Right cardiac atrium (tissue), 5 donors: ENCODE measurements at regions not wholly inside any gene's neighbourhood (a gene's known extent, or its start where the extent isn't known, plus 50 kb on each side); places are given as distances from the start of the nearest gene placed in this dataset.

Source experiments
- ATAC-seq, 2 donors: fragments of 200-7000 bp; cut with Tn5 transposase; one replicate each; pipeline versions ENCODE4 v1.8.0 to v1.9.1; 2020; ENCODE audit warnings: moderate library complexity in 2 of 2, mild to moderate bottlenecking in 1 of 2
- DNase-seq, 3 donors: peaks; one replicate each; pipeline ENCODE4 v3.0.0-alpha.2; 2020
- H3K27ac ChIP-seq: one replicate; pipeline ENCODE4 v1.5.1; 2013; ENCODE audit warnings: mild to moderate bottlenecking, low read length, control low read depth, moderate library complexity
- H3K27me3 ChIP-seq: one replicate; pipeline ENCODE4 v1.6.1; 2013; ENCODE audit not compliant: control insufficient read depth, insufficient read depth
- H3K4me1 ChIP-seq: one replicate; pipeline ENCODE4 v1.6.1; 2013; ENCODE audit warnings: low read length; ENCODE audit not compliant: control insufficient read depth, insufficient read depth
- H3K4me3 ChIP-seq: one replicate; pipeline ENCODE4 v1.5.1; 2013; ENCODE audit warnings: low read length, control low read depth
- H3K9me3 ChIP-seq: one replicate; pipeline ENCODE4 v1.6.1; 2013; ENCODE audit warnings: low read length; ENCODE audit not compliant: control insufficient read depth
- WGBS: extraction: QIAGEN DNeasy Blood & Tissue Kit; methylation state at CpG from one replicate; pipeline ENCODE4 v1.1.7; 2013; 5-methylcytosine and 5-hydroxymethylcytosine counted together
- intact Hi-C, 4 donors: fragments of 100-400 bp; cut with DNase I; formaldehyde crosslinking; loops; one replicate each; pipeline versions ENCODE4 v1.11.0 to v1.14.0; 2022 to 2023
- donor health status: healthy with polysubstance abuse.
- donor health status: DM: no; HTN: yes; CAD: no.
- donor health status: DM: no; HTN: no; CAD: no.
- donor health status: DM: no; HTN: yes; CAD: no; lungs with severe emphysema.
- donor health status: DM: yes; HTN: yes; CAD: no.

DNA sequence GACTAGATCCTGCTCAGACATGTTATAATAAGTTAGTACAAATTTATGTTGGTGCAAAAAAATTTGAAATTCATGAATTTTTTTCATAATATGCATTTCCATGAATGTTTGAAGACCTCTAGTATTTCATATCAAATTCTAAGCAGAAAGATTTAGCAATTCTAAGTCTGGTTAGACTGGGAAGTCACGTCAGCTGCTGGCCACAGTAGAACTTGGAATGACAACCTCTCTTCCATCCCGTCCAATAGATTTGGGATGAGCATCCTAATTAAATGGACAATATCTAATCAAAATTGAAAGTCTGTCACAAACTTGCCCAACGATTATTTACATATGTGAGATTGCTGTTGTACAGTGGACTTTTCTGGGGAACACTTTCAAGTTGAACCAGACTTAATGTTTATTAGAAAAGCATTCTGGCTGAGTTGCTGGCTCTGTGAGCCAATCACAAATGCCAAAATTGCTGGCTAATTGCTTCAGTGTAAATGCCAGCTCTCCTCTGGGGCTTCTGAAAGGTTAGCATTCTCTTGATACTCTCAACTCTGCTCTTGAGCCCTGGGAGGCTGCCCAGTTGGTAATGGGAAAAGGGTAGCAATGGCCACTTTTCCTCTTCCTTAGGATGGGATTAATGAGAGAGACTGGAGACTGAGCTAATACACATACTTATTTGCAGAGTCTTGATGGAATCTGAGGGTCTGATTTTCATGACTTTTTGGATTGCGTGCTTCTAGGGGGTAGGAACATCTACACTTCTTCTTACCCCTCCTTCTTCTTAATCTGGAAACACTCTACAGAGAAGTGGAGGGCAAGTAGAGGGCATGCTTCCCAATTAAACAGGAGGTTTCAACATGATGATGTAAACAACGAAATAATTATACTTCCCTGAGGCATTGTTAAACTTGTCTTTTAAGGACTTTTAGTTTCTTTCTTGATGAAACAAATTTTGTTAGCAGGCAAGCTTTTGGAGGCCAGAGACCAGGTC is 253.5 kb downstream of the BAMBI start:
- H3K27me3 ChIP-seq: no peaks in the 10 kb centered on the region
- no peaks in the 10 kb centered on the region for H3K9me3 ChIP-seq
- H3K4me3 ChIP-seq: no peak overlapping the region
- peak overlapping the region; percentile 7 for H3K27ac ChIP-seq
- H3K4me1 ChIP-seq: peaks cover 2% of the 10 kb centered on the region
- ATAC-seq: peak; percentile 82 to 84
- intact Hi-C loops: no loop called here
- DNase-seq: peak; percentile 64 to 82 (median 71)
- 40% methylated on average over 5 of the region's 5 CpGs for WGBS

DNA sequence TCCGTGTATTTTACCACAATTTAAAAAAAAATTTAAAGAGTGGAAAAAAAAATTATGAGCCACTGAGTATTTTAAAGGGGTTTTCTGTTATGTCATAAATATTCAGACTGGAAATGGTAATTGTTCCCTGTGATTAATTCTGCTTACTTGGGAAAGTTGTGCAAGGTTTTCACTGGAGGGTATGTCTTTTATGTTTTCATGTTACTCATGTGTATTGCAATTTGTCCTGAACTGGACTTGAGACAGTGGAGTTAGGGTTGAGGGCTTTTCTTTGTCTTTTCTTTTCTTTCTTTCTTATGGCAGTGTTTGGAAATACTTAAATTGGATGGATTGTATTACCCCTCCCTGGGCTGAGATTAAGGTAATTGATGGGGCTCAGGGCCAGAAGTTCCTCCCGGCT is 257.7 kb downstream of the BAMBI start:
- DNase-seq: no peak
- Histone ChIP-seq H3K4me1 (peaks cover 2% of the 10 kb centered on the region), H3K27ac (no peak overlapping the region), H3K27me3 (no peaks in the 10 kb centered on the region), H3K9me3 (no peaks in the 10 kb centered on the region), H3K4me3 (no peak overlapping the region)
- intact Hi-C loops: no loop called here
- no peak for ATAC-seq
- 87% methylated on average over 2 of the region's 2 CpGs for WGBS

DNA sequence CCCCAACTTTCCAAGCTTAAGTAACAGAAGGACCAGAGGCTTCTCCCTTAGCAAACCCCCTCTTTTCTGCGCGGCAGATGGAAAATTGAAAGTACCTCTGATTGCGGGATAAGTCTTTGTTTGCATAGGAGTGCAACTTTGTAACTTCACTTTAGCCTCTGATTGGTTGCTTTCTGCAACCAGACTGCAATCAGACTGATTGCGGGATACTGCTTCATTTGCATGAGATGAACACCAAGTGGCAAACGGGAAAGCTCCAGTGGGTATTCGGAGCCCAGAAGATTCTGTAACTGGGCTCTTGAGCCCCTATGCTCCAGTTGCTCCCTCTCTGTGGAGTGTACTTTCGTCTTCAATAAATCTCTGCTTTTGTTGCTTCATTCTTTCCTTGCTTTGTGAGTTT is 260.6 kb downstream of the BAMBI start:
- Histone ChIP-seq H3K9me3 (no peaks in the 10 kb centered on the region), H3K27me3 (no peaks in the 10 kb centered on the region), H3K4me3 (no peak overlapping the region), H3K27ac (no peak overlapping the region), H3K4me1 (peaks cover 1% of the 10 kb centered on the region)
- whole genome bisulfite sequencing: 97% methylated on average over 7 of the region's 7 CpGs
- DNase-seq: no peak
- intact Hi-C loops: no loop called here
- no peak for ATAC-seq

DNA sequence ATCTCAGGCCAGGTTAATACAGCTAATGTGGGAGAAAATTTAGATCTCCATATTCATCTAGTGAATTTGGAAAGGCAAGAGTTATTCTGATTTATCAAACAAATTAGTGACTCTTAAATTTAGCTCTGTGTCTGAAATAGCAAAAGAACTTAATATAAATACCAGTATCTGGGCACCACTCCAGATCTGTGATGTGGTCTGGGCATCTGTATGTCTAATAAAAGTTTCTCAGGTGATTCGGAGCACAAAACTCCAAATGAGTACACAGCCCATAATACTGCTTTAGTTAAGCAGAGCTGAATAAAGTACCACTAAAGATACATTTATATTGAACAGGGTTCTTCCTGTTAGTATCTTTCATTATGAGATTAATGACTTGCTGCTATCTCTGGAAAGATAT is 261.4 kb downstream of the BAMBI start:
- no peak overlapping the region for H3K4me3 ChIP-seq
- no peak overlapping the region for H3K27ac ChIP-seq
- 54% methylated on average over 1 of the region's 1 CpG for WGBS
- intact Hi-C loops: no loop called here
- ATAC-seq: no peak
- no peak for DNase-seq
- peaks cover 1% of the 10 kb centered on the region for H3K4me1 ChIP-seq
- H3K27me3 ChIP-seq: no peaks in the 10 kb centered on the region
- no peaks in the 10 kb centered on the region for H3K9me3 ChIP-seq

DNA sequence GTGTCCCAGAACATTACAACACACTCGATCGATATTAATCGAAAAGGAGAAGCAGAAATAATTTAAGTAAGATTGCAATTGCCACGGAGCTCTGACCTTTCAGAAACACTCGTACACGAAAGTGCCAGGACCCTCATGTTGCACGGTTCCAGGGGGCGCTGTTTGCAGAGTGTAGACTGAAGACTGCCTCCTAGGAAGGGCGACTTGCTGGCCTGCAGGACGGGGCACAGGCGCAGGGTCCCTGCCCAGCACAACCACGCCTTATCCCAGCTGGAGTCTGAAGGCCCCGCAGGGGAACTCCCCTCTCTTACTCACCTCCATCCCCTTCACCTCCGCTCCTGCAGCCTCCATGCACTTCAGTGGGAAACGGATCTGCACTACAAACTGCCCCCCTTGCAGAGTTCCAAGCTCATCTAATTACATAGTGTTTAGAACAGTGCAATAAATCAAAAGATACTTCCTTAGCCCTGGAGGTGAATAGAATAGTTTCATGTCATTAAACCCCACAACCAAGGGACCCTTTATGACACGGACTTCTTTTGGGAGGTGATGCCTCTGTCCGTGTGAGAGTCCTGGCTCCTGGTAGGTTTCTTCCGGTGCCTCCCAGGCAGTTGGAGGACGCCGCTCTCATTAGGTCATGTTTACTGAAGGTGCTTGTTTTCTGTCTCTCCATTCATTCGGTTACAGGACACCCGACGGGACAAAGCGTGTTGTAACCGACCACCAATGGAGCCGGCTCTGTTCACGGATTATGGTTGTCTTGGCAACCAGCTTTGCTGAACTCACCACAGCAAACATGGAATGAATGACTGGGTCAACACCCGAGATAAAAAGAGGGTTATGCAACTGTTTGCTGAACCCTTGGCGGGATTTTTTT is 262.2 kb downstream of the BAMBI start:
- no peaks in the 10 kb centered on the region for H3K9me3 ChIP-seq
- H3K4me3 ChIP-seq: no peak overlapping the region
- 46% methylated on average over 29 of the region's 29 CpGs for WGBS
- H3K27me3 ChIP-seq: no peaks in the 10 kb centered on the region
- H3K4me1 ChIP-seq: peaks cover 1% of the 10 kb centered on the region
- ATAC-seq: peak; percentile 97
- intact Hi-C loops: no loop called here
- peak; percentile 81 to 86 (median 83) for DNase-seq
- peak overlapping the region; percentile 29 for H3K27ac ChIP-seq

DNA sequence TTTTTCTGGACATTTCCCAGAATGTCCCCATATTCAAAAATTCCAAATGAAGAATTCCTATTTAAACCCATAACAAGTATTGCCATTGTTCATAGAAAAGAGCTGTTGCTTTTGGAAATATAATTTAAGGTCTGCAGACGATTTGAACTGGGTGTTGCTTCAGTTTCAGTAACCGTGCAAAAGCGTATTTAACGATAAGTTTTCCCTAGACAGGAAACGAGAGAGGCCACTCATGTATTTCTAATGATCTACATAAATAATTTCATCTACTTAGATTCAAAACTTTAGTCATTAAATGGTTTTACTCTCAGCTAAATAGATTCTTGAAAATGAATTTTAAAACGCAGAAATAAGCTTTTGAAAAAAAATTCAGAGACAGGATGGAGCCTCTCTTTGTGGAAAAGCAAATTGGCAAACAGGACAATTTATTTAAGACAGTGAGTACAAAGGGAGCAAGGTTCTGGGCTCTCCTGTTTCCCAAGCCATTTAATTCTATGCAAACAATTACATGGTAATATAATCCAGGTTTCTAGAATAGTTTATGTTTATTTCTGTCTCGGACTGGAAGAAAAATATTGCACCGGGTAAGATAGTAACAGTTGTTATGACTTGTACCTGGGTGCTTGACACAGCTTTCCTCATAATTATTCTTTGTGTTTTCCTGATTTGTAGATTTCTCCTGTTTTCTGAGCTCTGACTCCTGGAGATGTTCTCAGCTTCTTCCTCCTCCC is 263.0 kb downstream of the BAMBI start:
- ATAC-seq: peak; percentile 28 to 73
- Histone ChIP-seq H3K27me3 (no peaks in the 10 kb centered on the region), H3K9me3 (no peaks in the 10 kb centered on the region), H3K27ac (no peak overlapping the region), H3K4me1 (peaks cover 1% of the 10 kb centered on the region), H3K4me3 (no peak overlapping the region)
- intact Hi-C loops: no loop called here
- no peak for DNase-seq
- 46% methylated on average over 8 of the region's 8 CpGs for WGBS

DNA sequence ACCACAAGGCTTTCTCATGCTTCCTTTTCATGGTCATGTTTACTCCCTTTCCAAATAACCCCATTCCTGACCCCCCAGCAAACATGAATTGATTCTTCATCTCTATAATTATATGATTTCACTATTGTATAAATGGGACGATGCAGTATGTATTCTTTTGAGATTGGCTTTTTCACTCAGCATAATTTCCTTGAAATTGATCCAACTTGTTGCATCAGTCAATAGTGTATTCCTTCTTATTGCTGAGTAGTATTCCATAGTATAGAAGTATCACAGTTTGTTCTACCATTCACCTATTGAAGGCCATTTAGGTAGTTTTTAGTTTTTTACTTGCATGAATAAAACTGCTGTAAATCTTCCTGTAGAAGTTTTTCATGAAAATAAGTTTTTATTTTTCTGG is 264.7 kb downstream of the BAMBI start:
- intact Hi-C loops: no loop called here
- WGBS: 86% methylated on average over 1 of the region's 1 CpG
- Histone ChIP-seq H3K4me3 (no peak overlapping the region), H3K27ac (no peak overlapping the region), H3K9me3 (no peaks in the 10 kb centered on the region), H3K27me3 (no peaks in the 10 kb centered on the region), H3K4me1 (peaks cover 2% of the 10 kb centered on the region)
- DNase-seq (no peak), ATAC-seq (no peak)

DNA sequence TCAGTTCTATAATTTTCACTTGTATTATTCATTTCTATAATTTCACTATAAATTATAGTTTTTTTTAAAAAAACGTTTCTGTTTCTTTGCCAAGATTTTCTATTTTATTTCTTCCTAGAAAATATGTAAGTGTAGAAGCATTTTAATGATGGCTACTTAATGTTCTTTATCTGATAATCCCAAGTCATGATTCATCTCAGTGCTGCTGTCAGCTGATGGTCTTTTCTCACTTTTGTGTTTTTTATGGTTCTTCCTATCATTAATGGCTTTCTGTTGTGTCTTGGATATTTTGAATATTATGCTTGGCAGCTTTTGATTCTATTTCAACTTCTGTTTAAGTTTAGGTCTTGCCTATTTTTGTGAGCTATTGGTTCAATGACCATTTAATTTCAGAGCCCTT is 268.6 kb downstream of the BAMBI start:
- Histone ChIP-seq H3K9me3 (no peaks in the 10 kb centered on the region), H3K27ac (no peak overlapping the region), H3K4me1 (peaks cover 5% of the 10 kb centered on the region), H3K4me3 (no peak overlapping the region), H3K27me3 (no peaks in the 10 kb centered on the region)
- whole genome bisulfite sequencing: 50% methylated on average over 1 of the region's 1 CpG
- intact Hi-C loops: no loop called here
- ATAC-seq: no peak
- DNase-seq: no peak

DNA sequence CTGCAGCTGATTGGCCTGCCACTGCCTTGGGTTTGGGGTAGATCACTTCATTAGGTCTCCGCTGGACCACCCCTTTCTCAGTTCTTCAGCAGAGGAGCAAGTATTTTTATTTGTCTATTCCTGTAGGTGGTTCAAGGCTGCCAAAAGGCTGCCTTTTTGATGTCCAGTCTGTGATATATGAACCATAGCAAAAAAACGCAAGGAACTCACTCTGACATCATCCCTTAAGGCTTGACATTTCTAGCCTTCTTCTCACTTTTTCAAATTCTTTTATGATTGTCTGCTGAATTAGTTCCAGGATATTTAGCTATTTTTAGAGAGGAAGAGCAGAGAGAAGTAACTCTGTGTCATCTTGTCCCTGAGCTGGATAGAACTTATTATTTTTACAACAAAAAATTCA is 269.2 kb downstream of the BAMBI start:
- no peak overlapping the region for H3K27ac ChIP-seq
- H3K27me3 ChIP-seq: no peaks in the 10 kb centered on the region
- intact Hi-C loops: no loop called here
- H3K4me1 ChIP-seq: peaks cover 4% of the 10 kb centered on the region
- H3K9me3 ChIP-seq: no peaks in the 10 kb centered on the region
- no peak for DNase-seq
- ATAC-seq: peak in 1 of 2 donors; percentile 52
- 54% methylated on average over 2 of the region's 2 CpGs for WGBS
- H3K4me3 ChIP-seq: no peak overlapping the region

DNA sequence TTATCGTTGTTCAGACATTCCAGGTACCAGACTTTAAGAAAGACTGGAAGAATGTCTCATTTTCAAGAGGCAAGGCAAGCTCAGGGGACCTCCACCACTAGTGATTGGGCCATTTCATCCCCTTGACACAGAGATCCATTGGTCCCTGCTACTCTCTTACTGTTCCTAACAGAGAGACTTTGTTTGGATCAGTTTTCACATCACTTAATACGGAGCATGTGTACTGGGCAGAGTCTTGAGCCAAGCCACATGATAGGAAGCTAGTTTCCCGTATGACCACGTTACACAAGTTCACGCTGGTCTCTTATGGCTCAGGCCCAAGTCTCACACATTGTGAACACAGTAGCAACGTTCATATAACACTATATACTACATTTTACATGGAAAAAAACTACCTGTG is 269.9 kb downstream of the BAMBI start:
- H3K27ac ChIP-seq: peak overlapping the region; percentile 81
- no peaks in the 10 kb centered on the region for H3K27me3 ChIP-seq
- WGBS: 20% methylated on average over 6 of the region's 6 CpGs
- intact Hi-C loops: no loop called here
- peak; percentile 95 to 97 for ATAC-seq
- DNase-seq: peak; percentile 41 to 75 (median 51)
- no peak overlapping the region for H3K4me3 ChIP-seq
- peaks cover 4% of the 10 kb centered on the region for H3K4me1 ChIP-seq
- no peaks in the 10 kb centered on the region for H3K9me3 ChIP-seq
